GM23248 (cell line): ENCODE measurements at regions not wholly inside any gene's neighbourhood (a gene's known extent, or its start where the extent isn't known, plus 50 kb on each side); places are given as distances from the start of the nearest gene placed in this dataset.

ENCODE experiments used
- EZH2 ChIP-seq: fragments of 200-600 bp; sonication (generic); IDR thresholded peaks from 2 replicates; pipeline ENCODE4 v1.6.1; 2018; ENCODE audit warnings: antibody characterized with exemption, mild to moderate bottlenecking; ENCODE audit not compliant: insufficient read depth, poor library complexity, severe bottlenecking
- EZH2phosphoT487 ChIP-seq: fragments of 200-600 bp; sonication (generic); IDR thresholded peaks from 2 replicates; pipeline ENCODE4 v1.6.1; 2018; ENCODE audit warnings: antibody characterized with exemption, moderate library complexity, mild to moderate bottlenecking, low read depth; ENCODE audit not compliant: insufficient read depth

DNA sequence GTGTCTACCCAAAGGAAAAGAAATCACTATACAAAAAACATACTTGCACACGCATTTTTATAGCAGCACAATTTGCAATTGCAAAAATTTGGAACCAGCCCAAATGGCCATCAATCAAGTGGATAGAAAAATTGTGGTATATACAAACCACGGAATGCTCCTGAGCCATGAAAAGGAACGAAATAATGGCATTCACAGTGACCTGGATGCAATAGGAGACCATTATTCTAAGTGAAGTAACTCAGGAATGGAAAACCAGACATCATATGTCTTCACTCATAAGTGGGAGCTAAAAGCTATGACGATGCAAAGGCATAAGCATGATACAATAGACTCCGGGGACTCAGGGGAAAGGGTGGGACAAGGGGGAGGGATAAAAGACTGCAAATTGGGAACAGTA is 78.4 kb downstream of the ENC1 start:
- no peak for TF ChIP-seq EZH2
- TF ChIP-seq EZH2phosphoT487: no peak
